BJ (cell line): ENCODE measurements at regions not wholly inside any gene's neighbourhood (a gene's known extent, or its start where the extent isn't known, plus 50 kb on each side); places are given as distances from the start of the nearest gene placed in this dataset.

ENCODE experiments used
- CTCF ChIA-PET: fragments of 350-600 bp; formaldehyde crosslinking; extraction: SDS; loops from one replicate; lab custom pipeline; 2021; ENCODE audit warnings: antibody characterized with exemption, inconsistent platforms; lab: Yijun Ruan, JAX
- POLR2A ChIA-PET: fragments of 300-600 bp; sonication (Branson Sonifier 250); formaldehyde crosslinking; extraction: SDS; loops from one replicate; lab custom pipeline; 2021; ENCODE audit warnings: antibody characterized with exemption; lab: Charles Lee
- DNase-seq: peaks from one replicate; pipeline ENCODE4 v3.0.0-alpha.2; 2011; ENCODE audit warnings: low read depth
- H3K27me3 ChIP-seq: 2 replicates; pipeline ENCODE4 v1.6.0; 2011; ENCODE audit warnings: low read length; ENCODE audit not compliant: control insufficient read depth, insufficient read depth
- H3K36me3 ChIP-seq: 2 replicates; pipeline ENCODE4 v1.5.1; 2011; ENCODE audit warnings: low read length; ENCODE audit not compliant: control insufficient read depth, insufficient read depth
- H3K4me3 ChIP-seq: 2 replicates; pipeline ENCODE4 v1.5.1; 2011; ENCODE audit warnings: low read depth, mild to moderate bottlenecking, control low read depth, low read length
- TF ChIP-seq, protein P1 (sequence below): IDR thresholded peaks from 2 replicates; pipeline ENCODE4 v1.5.1; 2011; ENCODE audit warnings: low read depth, mild to moderate bottlenecking, control low read depth, inconsistent platforms, low read length, moderate library complexity; ENCODE audit not compliant: insufficient read depth

DNA sequence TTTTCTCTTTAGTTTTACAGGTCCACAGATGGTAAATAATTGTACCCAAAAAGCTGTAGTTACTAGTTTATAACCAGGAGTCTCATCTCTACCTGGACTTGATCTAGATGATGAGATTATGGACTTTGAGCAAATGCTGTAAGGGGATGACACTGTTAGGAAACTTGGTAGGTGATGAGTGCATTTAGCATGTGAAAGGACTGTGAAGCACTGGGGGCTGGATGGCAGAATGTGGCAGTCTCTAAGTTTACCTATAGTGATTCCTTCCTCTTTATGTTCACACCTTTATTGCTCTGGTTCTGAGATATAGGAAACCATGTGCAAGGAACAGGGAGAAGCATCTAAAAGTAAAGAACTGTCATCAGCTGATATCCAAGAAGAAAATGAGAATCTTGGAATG lies 230.7 kb upstream of the CHORDC1 start:
- Histone ChIP-seq H3K36me3 (no peaks in the 10 kb centered on the region), H3K4me3 (no peak overlapping the region), H3K27me3 (no peaks in the 10 kb centered on the region)
- ChIA-PET POLR2A (no interaction called here), CTCF (no interaction called here)
- TF ChIP-seq, protein P1, sequence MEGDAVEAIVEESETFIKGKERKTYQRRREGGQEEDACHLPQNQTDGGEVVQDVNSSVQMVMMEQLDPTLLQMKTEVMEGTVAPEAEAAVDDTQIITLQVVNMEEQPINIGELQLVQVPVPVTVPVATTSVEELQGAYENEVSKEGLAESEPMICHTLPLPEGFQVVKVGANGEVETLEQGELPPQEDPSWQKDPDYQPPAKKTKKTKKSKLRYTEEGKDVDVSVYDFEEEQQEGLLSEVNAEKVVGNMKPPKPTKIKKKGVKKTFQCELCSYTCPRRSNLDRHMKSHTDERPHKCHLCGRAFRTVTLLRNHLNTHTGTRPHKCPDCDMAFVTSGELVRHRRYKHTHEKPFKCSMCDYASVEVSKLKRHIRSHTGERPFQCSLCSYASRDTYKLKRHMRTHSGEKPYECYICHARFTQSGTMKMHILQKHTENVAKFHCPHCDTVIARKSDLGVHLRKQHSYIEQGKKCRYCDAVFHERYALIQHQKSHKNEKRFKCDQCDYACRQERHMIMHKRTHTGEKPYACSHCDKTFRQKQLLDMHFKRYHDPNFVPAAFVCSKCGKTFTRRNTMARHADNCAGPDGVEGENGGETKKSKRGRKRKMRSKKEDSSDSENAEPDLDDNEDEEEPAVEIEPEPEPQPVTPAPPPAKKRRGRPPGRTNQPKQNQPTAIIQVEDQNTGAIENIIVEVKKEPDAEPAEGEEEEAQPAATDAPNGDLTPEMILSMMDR: no peak
- no peak for DNase-seq

DNA sequence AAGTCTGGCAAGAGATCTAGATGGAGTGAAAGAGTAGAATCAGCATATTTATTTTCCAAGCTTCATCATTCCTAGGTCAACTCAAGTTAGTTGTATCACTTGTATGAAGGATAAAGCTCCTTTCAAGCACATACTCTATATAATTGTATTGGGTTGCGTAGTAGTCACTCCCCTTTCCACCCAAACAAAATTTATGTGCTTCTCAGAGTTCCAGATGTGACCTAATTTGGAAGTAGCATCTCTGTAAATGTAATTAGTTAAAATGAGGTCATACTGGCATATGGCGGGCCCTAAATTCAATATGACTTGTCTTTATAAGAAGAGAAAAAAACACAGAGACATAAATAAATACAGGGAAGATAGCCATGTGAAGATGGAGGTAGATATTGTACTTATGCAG lies 226.8 kb upstream of the CHORDC1 start:
- no peak for DNase-seq
- ChIA-PET POLR2A (no interaction called here), CTCF (no interaction called here)
- Histone ChIP-seq H3K36me3 (no peaks in the 10 kb centered on the region), H3K27me3 (no peaks in the 10 kb centered on the region), H3K4me3 (no peak overlapping the region)
- TF ChIP-seq, protein P1: no peak

DNA sequence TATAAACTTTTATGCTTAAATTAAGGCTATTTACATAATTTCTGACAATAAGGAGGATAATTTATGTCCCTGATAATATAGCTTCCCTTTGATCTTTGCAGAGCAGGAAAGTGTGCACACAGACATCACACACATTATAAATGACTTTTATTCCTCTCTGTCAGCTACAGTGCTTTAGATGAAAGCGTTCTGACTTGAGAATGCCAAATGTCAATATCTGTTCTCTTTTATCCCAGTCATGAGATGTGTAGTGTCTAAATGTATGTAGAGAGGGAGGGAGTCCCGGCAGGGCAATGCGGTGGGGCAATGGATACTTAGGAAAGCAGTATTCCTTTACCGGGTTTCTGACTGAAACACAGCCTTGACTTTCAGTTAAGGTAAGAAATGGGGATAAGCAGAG lies 225.4 kb upstream of the CHORDC1 start:
- Histone ChIP-seq H3K27me3 (no peaks in the 10 kb centered on the region), H3K36me3 (no peaks in the 10 kb centered on the region), H3K4me3 (no peak overlapping the region)
- DNase-seq: no peak
- ChIA-PET CTCF (no interaction called here), POLR2A (no interaction called here)
- TF ChIP-seq, protein P1: no peak

DNA sequence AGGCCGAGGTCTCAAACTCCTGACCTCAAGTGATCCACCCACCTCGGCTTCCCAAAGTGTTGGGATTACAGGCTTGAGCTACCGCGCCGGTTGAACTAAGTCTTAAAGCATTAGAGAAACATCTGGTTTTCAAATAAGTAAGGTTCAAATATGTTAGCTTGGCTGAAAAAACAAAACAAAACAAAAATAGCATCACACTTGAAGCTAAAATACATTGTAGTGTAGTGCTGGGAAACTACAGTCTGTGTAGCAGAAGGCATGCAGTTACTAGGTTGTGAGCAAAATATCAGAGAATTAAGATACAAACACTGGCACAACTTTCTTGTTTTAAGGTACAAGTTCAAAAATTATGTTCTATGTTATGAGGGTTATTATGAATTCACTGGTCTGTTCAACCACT lies 224.8 kb upstream of the CHORDC1 start:
- TF ChIP-seq, protein P1: no peak
- DNase-seq: no peak
- no peaks in the 10 kb centered on the region for H3K36me3 ChIP-seq
- no peaks in the 10 kb centered on the region for H3K27me3 ChIP-seq
- no peak overlapping the region for H3K4me3 ChIP-seq
- ChIA-PET POLR2A (no interaction called here), CTCF (no interaction called here)

DNA sequence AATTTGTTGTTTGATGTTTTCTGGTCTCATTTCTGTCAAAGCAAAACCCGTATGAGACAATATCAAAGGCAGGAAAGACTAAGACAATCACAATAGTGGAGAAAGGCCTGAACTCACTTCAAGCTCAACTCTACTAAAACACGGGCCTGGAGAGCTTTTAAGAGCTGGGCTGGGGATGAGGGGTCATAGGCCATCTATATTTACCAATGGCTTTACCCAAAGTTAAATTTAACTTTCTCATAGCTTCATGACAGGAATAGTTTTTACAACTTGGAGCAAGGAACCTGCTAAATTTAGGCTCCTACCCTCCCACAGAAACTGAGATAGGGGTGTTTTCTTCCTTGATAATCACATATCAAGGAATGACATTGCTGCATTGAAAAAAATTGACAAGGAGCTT lies 223.4 kb upstream of the CHORDC1 start:
- H3K4me3 ChIP-seq: no peak overlapping the region
- ChIA-PET CTCF (no interaction called here), POLR2A (no interaction called here)
- TF ChIP-seq, protein P1: no peak
- DNase-seq: no peak
- no peaks in the 10 kb centered on the region for H3K36me3 ChIP-seq
- H3K27me3 ChIP-seq: no peaks in the 10 kb centered on the region
